GM10266 (cell line): ENCODE measurements at regions not wholly inside any gene's neighbourhood (a gene's known extent, or its start where the extent isn't known, plus 50 kb on each side); places are given as distances from the start of the nearest gene placed in this dataset.

Experiments used
- DNase-seq: peaks from one replicate; pipeline ENCODE4 v3.0.0; 2012; ENCODE audit errors: extremely low spot score
- TF ChIP-seq, protein P1 (sequence below): IDR thresholded peaks from 2 replicates; pipeline ENCODE4 v1.5.1; 2012; ENCODE audit warnings: mild to moderate bottlenecking, low read depth; ENCODE audit not compliant: control insufficient read depth, insufficient read depth; ENCODE audit errors: missing control alignments

GRCh38 chr15:69891606-69892005 lies 206.1 kb downstream of the TLE3 start:
- DNase-seq = no peak
- TF ChIP-seq, protein P1, sequence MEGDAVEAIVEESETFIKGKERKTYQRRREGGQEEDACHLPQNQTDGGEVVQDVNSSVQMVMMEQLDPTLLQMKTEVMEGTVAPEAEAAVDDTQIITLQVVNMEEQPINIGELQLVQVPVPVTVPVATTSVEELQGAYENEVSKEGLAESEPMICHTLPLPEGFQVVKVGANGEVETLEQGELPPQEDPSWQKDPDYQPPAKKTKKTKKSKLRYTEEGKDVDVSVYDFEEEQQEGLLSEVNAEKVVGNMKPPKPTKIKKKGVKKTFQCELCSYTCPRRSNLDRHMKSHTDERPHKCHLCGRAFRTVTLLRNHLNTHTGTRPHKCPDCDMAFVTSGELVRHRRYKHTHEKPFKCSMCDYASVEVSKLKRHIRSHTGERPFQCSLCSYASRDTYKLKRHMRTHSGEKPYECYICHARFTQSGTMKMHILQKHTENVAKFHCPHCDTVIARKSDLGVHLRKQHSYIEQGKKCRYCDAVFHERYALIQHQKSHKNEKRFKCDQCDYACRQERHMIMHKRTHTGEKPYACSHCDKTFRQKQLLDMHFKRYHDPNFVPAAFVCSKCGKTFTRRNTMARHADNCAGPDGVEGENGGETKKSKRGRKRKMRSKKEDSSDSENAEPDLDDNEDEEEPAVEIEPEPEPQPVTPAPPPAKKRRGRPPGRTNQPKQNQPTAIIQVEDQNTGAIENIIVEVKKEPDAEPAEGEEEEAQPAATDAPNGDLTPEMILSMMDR = no peak

- DNase-seq = no peak
- TF ChIP-seq, protein P1 = no peak
Measured at GRCh38 chr15:69892351-69892750, 205.4 kb downstream of the TLE3 start.

DNA sequence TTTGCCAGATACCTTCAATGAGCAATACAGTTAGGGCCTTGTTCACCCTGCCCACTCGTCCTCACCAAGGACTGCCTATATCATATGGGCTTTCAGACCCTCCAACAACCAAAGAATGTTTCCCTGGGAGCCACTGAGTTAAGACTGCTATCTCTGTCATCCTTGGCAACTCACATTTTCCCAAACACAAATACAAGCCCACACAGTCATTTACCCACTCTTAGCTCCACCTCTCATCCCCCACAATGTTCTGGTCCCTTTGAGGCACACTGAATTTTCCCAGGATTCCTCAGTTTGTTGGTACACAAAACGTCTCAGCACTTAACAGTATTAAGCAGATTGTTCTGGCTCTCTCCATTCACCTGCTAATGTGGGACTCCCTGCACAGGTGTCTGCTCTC lies 204.6 kb downstream of the TLE3 start:
- no peak for DNase-seq

DNA sequence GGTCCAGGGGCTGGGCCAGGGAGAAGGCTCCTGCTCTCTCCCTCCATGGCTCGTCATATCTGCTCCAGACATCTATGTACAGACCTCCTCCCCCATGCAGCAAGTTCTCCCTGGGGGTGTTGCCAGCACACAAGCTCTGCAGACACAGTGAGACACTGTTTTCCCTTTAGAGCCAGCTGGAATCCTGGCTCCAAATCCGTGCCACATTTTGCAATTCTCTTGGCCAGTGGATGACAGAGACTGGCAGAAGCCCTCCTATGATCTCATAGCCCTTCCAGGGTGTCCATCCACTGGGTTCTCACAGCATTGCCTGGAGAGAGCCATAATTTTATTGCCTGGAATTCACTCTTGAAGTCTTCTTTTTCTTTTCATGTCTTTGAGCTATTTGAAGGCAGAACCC lies 203.9 kb downstream of the TLE3 start:
- DNase-seq = no peak

More for the DNA sequence above, 204.6 kb downstream of the TLE3 start:
- TF ChIP-seq, protein P1 = no peak

GRCh38 chr15:69895202-69895601 lies 202.5 kb downstream of the TLE3 start:
- DNase-seq = no peak
- TF ChIP-seq, protein P1 = no peak

More for the DNA sequence above, 203.9 kb downstream of the TLE3 start:
- TF ChIP-seq, protein P1 = no peak

DNA sequence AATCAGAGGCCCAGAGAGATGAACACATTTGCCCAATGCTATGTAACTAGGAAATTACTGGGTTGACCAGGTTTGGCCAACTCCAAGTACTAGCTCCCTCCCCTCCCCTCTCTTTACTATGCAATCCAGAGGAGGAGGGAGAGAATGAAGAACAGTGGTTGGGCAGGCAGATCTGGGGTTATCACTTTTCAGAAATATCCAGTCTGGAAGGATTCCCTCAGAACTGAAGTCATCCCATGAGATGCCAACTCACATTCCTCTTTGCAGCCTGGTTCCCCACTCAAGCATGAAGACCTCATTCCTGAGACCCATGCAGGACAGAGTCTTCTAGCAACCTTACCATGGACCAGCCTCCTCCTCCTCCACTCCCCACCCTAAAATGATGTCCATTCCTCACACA lies 201.1 kb downstream of the TLE3 start:
- TF ChIP-seq, protein P1 = no peak

GRCh38 chr15:69897061-69897460 lies 200.7 kb downstream of the TLE3 start:
- TF ChIP-seq, protein P1 = no peak
- DNase-seq = no peak

More for the DNA sequence above, 201.1 kb downstream of the TLE3 start:
- no peak for DNase-seq
